Fibroblast of lung (primary cell): ENCODE measurements at regions not wholly inside any gene's neighbourhood (a gene's known extent, or its start where the extent isn't known, plus 50 kb on each side); places are given as distances from the start of the nearest gene placed in this dataset.

ENCODE experiments used
- CTCF ChIP-seq, 2 donors: IDR thresholded peaks in 1 of 2; conservative IDR thresholded peaks in 1 of 2; 1 replicate in 1 of 2; 2 replicates in 1 of 2; pipeline ENCODE4 v1.5.1; 2011 to 2012; ENCODE audit warnings: low read length in 2 of 2, control low read depth in 1 of 2, inconsistent platforms in 1 of 2, low read depth in 1 of 2, mild to moderate bottlenecking in 1 of 2
- EZH2 ChIP-seq: IDR thresholded peaks from 2 replicates; pipeline ENCODE4 v1.5.1; 2012; ENCODE audit warnings: low read length, control low read depth, mild to moderate bottlenecking; ENCODE audit errors: missing control alignments

- no peak for TF ChIP-seq CTCF (conservative IDR thresholded peaks at IDR 0.05 in 1 of 2, IDR thresholded peaks at IDR 0.05 in 1 of 2; ENCODE audit: low read depth in 1 of 2, low read length in 2 of 2)
- no peak for TF ChIP-seq EZH2
These were observed 388.2 kb upstream of the PODXL start for GRCh38 chr7:131944556-131945069.
